Thyroid gland (tissue), 4 donors: ENCODE measurements at regions not wholly inside any gene's neighbourhood (a gene's known extent, or its start where the extent isn't known, plus 50 kb on each side); places are given as distances from the start of the nearest gene placed in this dataset.

ENCODE experiments used
- CTCF ChIP-seq, 6 experiments: fragments of 200-600 bp in 3 of 6; fragments of 450-650 bp in 3 of 6; sonication (generic) in 3 of 6; IDR thresholded peaks; one replicate each; pipeline ENCODE4 v1.5.1; 2016 to 2019; ENCODE audit warnings: antibody characterized with exemption in 6 of 6, mild to moderate bottlenecking in 2 of 6, inconsistent platforms in 1 of 6, moderate library complexity in 1 of 6
- POLR2A ChIP-seq, 2 donors: fragments of 450-650 bp; IDR thresholded peaks; one replicate each; pipeline ENCODE4 v1.6.1; 2017; ENCODE audit warnings: antibody characterized with exemption in 2 of 2, mild to moderate bottlenecking in 2 of 2, moderate library complexity in 1 of 2

GRCh38 chr6:50925981-50926380 is 107.3 kb downstream of the TFAP2B start:
- TF ChIP-seq CTCF (IDR thresholded peaks at IDR 0.05) (no peak), POLR2A (IDR thresholded peaks at IDR 0.05) (no peak)
